Neutrophil (primary cell): ENCODE measurements at regions not wholly inside any gene's neighbourhood (a gene's known extent, or its start where the extent isn't known, plus 50 kb on each side); places are given as distances from the start of the nearest gene placed in this dataset.

ENCODE experiments used
- H3K27ac ChIP-seq: fragments of 200-600 bp; sonication (generic); 2 replicates; pipeline ENCODE4 v1.5.1; 2016; ENCODE audit warnings: mild to moderate bottlenecking, moderate library complexity
- H3K27me3 ChIP-seq: fragments of 200-600 bp; sonication (generic); 2 replicates; pipeline ENCODE4 v1.6.0; 2016; ENCODE audit warnings: mild to moderate bottlenecking
- H3K36me3 ChIP-seq: fragments of 200-600 bp; sonication (generic); 2 replicates; pipeline ENCODE4 v1.5.1; 2017
- H3K4me1 ChIP-seq, 2 experiments: fragments of 200-600 bp in 1 of 2; sonication (generic) in 1 of 2; 1 replicate in 1 of 2; 2 replicates in 1 of 2; pipeline versions ENCODE4 v1.5.1 to v1.6.1; 2013 to 2016; ENCODE audit warnings: low read depth in 1 of 2, low read length in 1 of 2, mild to moderate bottlenecking in 1 of 2, moderate library complexity in 1 of 2; ENCODE audit not compliant: control insufficient read depth in 1 of 2, insufficient read depth in 1 of 2
- H3K4me3 ChIP-seq, 2 experiments: fragments of 200-600 bp in 1 of 2; sonication (generic) in 1 of 2; 1 replicate in 1 of 2; 2 replicates in 1 of 2; pipeline ENCODE4 v1.5.1; 2013 to 2016; ENCODE audit warnings: low read depth in 1 of 2, low read length in 1 of 2, mild to moderate bottlenecking in 1 of 2, moderate library complexity in 1 of 2
- H3K9me3 ChIP-seq: fragments of 200-600 bp; sonication (generic); 2 replicates; pipeline ENCODE4 v1.5.1; 2016
- TF ChIP-seq, protein P1 (sequence below): fragments of 200-600 bp; sonication (generic); IDR thresholded peaks from 2 replicates; pipeline ENCODE4 v1.5.1; 2016; ENCODE audit warnings: antibody characterized with exemption

DNA sequence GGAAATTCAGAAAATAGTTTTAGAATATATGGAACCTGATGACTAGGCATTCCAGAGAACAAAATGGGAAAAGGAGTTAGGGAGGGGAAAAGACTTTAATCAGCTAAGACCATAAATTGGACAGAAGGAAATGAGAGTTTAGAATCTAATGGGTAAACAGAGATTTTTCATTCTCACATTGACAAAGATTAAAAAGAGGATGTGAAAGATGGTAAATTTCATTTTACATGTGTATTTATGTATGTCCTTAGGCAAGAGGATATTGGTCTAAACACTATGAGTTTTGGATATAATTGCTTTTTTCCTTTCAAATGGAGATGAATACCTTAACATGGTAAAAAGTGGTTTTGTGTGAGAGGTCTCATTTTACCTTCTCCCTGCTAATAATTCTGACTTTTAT, 1021.9 kb downstream of the NSUN3 start:
- Histone ChIP-seq H3K4me1 (no peaks in the 10 kb centered on the region), H3K27me3 (no peaks in the 10 kb centered on the region), H3K36me3 (no peaks in the 10 kb centered on the region), H3K4me3 (no peak overlapping the region), H3K9me3 (no peaks in the 10 kb centered on the region), H3K27ac (no peak overlapping the region)
- TF ChIP-seq, protein P1, sequence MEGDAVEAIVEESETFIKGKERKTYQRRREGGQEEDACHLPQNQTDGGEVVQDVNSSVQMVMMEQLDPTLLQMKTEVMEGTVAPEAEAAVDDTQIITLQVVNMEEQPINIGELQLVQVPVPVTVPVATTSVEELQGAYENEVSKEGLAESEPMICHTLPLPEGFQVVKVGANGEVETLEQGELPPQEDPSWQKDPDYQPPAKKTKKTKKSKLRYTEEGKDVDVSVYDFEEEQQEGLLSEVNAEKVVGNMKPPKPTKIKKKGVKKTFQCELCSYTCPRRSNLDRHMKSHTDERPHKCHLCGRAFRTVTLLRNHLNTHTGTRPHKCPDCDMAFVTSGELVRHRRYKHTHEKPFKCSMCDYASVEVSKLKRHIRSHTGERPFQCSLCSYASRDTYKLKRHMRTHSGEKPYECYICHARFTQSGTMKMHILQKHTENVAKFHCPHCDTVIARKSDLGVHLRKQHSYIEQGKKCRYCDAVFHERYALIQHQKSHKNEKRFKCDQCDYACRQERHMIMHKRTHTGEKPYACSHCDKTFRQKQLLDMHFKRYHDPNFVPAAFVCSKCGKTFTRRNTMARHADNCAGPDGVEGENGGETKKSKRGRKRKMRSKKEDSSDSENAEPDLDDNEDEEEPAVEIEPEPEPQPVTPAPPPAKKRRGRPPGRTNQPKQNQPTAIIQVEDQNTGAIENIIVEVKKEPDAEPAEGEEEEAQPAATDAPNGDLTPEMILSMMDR = no peak

DNA sequence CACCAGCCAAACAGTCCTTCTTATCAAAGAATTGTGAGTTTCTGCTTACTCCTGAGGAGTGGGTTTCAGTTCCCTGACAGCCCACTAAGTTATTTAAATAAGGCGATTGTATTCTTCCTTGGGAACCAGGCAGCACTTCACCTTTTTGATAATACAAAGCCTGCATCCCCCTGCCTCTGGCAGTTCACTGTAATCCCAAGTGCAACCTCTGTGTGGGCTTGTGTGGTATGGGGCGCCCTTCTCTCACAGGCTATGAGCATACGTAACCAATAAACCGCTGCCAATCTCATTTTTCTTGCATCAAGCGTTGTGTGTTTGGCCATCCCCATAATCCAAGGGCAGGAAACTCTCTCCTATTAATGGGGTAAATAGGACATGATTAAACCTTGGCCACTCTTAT, 1025.6 kb downstream of the NSUN3 start:
- TF ChIP-seq, protein P1 = no peak
- Histone ChIP-seq H3K27ac (no peak overlapping the region), H3K27me3 (no peaks in the 10 kb centered on the region), H3K9me3 (no peaks in the 10 kb centered on the region), H3K4me1 (no peaks in the 10 kb centered on the region), H3K4me3 (no peak overlapping the region), H3K36me3 (no peaks in the 10 kb centered on the region)

DNA sequence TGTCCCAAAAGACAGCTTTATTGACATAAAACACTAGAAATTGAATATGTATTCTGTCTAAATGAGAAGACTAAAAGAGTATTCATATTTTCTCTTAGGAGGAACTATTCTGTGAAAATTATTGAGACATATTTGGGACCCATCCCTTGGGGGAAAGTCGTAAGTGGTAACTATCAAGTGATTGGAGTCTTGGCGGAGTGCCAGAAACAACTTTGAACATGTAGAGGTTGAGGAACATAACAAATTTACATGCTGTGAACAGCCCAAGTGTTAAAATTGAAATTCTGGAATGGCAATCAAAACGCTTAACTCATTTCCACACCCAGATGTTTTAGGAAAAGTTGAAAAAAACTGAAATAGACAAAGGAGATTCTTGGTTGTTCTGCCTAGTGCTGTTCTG, 1034.6 kb downstream of the NSUN3 start:
- Histone ChIP-seq H3K4me3 (no peak overlapping the region), H3K9me3 (no peaks in the 10 kb centered on the region), H3K27ac (no peak overlapping the region), H3K27me3 (no peaks in the 10 kb centered on the region), H3K4me1 (no peaks in the 10 kb centered on the region), H3K36me3 (no peaks in the 10 kb centered on the region)
- TF ChIP-seq, protein P1 = no peak

DNA sequence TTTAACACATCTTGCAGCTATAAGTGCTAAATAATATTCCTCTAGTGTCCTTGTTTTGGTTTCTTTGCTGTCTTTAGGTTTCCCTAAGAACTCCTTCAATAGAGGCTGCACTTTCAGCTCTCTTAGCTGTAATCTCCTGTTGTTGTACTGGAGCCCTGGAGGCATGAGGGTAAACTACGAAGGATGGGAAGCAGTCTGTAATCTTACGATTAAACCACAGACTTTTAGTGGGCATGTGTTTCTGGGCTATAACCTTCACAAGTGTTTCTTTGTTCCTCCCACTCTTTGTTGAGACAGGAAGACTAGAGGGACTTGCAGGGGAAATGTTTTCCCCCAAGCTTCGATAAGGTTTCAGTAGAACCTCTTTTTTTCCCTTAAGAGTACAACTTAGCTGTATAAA, 1058.1 kb downstream of the NSUN3 start:
- Histone ChIP-seq H3K27ac (no peak overlapping the region), H3K4me1 (no peaks in the 10 kb centered on the region), H3K9me3 (no peaks in the 10 kb centered on the region), H3K36me3 (no peaks in the 10 kb centered on the region), H3K27me3 (no peaks in the 10 kb centered on the region), H3K4me3 (no peak overlapping the region)
- TF ChIP-seq, protein P1 = no peak

DNA sequence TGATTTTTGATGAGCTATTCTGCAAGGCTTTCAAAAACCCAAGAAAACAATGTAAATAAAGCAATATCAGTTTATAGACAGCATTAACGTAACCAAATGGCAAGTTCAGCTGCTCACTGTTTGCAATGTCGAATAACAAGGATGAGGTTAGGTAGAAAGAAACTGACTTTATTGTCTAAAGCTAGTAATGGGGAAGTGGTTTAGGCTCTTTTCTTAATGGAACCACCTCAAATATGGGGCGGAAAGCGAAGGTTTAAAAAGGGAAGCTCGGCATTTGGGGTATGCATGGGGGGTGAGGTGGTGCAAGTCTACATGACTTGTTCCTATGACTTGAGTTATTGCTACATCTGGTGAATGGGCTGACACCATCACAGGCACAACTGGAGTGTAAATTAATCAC, 1060.2 kb downstream of the NSUN3 start:
- TF ChIP-seq, protein P1 = no peak
- Histone ChIP-seq H3K27ac (no peak overlapping the region), H3K4me1 (no peaks in the 10 kb centered on the region), H3K27me3 (no peaks in the 10 kb centered on the region), H3K9me3 (no peaks in the 10 kb centered on the region), H3K36me3 (no peaks in the 10 kb centered on the region), H3K4me3 (no peak overlapping the region)
